ENCODE measurements at regions not wholly inside any gene's neighbourhood (a gene's known extent, or its start where the extent isn't known, plus 50 kb on each side); places are given as distances from the start of the nearest gene placed in this dataset.

DNA sequence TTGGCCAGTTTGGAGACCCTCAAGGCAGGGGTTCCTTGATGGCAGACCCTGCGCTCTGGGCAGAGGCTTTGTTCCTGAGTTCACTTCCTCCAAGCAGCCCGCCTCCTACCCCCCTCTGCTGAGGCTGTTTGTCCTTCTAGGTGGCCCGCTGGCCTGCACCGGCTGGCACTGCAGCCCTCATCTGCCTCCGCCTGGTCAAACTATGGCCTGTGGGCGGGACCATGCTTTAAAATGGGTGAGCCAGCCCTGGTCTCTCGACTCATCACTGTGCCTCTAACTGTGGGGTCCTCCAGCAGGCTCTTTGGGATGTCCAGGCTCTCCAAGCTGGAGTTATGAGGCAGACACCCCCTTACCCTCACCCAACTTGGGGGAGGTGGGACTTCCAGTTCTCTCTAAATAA, 78.9 kb upstream of the SLC22A11 start:
- ChIA-PET CTCF (interaction anchor here (1.1 kb wide), 1 partner anchor 28 kb away, joined by 3 read pairs; no protein-coding TSS in a partner anchor), POLR2A (no interaction called here)
- peaks cover 7% of the 10 kb centered on the region for H3K27me3 Mint-ChIP-seq (ENCODE audit: insufficient read depth, unreplicated experiment)
- H3K36me3 ChIP-seq (ENCODE audit: control insufficient read depth, insufficient read depth, low read length), result no peaks in the 10 kb centered on the region
- H3K27ac Mint-ChIP-seq (ENCODE audit: unreplicated experiment), result no peak overlapping the region
- DNase-seq, result no peak
- no peaks in the 10 kb centered on the region for H3K27me3 ChIP-seq (replicated peaks; ENCODE audit: control insufficient read depth, insufficient read depth, low read length)
- no peaks in the 10 kb centered on the region for H3K9me3 Mint-ChIP-seq (ENCODE audit: unreplicated experiment)
- no peaks in the 10 kb centered on the region for H3K4me1 Mint-ChIP-seq (ENCODE audit: low read depth, unreplicated experiment)
- H3K4me3 Mint-ChIP-seq (ENCODE audit: unreplicated experiment), result no peak overlapping the region
- no peaks in the 10 kb centered on the region for H3K4me1 ChIP-seq
- TF ChIP-seq, protein P1, sequence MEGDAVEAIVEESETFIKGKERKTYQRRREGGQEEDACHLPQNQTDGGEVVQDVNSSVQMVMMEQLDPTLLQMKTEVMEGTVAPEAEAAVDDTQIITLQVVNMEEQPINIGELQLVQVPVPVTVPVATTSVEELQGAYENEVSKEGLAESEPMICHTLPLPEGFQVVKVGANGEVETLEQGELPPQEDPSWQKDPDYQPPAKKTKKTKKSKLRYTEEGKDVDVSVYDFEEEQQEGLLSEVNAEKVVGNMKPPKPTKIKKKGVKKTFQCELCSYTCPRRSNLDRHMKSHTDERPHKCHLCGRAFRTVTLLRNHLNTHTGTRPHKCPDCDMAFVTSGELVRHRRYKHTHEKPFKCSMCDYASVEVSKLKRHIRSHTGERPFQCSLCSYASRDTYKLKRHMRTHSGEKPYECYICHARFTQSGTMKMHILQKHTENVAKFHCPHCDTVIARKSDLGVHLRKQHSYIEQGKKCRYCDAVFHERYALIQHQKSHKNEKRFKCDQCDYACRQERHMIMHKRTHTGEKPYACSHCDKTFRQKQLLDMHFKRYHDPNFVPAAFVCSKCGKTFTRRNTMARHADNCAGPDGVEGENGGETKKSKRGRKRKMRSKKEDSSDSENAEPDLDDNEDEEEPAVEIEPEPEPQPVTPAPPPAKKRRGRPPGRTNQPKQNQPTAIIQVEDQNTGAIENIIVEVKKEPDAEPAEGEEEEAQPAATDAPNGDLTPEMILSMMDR (IDR thresholded peaks at IDR 0.05; ENCODE audit: insufficient read depth in 1 of 2, low read depth in 1 of 2, low read length in 1 of 2, severe bottlenecking in 1 of 2, unreplicated experiment in 1 of 2), result no peak
- intact Hi-C loops (cut with micrococcal nuclease; ENCODE audit: unreplicated experiment), result no loop called here
- no TSS peak for BruUV-seq (replicated peaks)
- no peak overlapping the region for H3K4me3 ChIP-seq (ENCODE audit: low read depth, low read length)
- no peaks in the 10 kb centered on the region for H3K36me3 Mint-ChIP-seq (ENCODE audit: insufficient read depth, unreplicated experiment)
- no peaks in the 10 kb centered on the region for H3K9me3 ChIP-seq

DNA sequence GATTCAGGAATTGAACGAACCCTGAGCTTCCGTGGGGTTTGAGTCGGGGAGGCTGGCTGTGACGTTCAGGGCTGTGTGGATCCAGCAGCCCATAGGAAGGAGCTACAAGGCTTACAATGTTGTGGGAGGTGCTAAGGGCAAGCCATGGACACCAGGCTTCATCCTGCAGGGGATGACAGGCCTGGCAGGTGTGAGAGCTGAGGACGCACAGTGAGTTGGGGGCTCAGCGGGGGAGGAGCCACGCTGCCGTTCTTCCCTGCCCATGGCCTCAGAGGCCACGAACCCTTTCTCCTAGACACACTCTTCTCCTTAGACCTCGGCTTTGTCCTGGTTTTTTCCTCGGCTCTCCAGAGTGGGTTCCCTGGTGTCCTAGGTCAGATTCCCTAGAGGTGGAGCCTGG, 78.1 kb upstream of the SLC22A11 start:
- CTCF ChIA-PET, result interaction anchor here (0.7 to 1.1 kb wide), 3 partner anchors 29 to 668 kb away, joined by 3 to 4 read pairs (median 3); no protein-coding TSS in a partner anchor
- Mint-ChIP-seq H3K4me1 (ENCODE audit: low read depth, unreplicated experiment) (no peaks in the 10 kb centered on the region), H3K36me3 (ENCODE audit: insufficient read depth, unreplicated experiment) (no peaks in the 10 kb centered on the region), H3K27ac (ENCODE audit: unreplicated experiment) (no peak overlapping the region), H3K4me3 (ENCODE audit: unreplicated experiment) (no peak overlapping the region), H3K9me3 (ENCODE audit: unreplicated experiment) (no peaks in the 10 kb centered on the region), H3K27me3 (ENCODE audit: insufficient read depth, unreplicated experiment) (peaks cover 7% of the 10 kb centered on the region)
- Histone ChIP-seq H3K9me3 (no peaks in the 10 kb centered on the region), H3K4me3 (ENCODE audit: low read depth, low read length) (no peak overlapping the region), H3K4me1 (no peaks in the 10 kb centered on the region), H3K36me3 (ENCODE audit: control insufficient read depth, insufficient read depth, low read length) (no peaks in the 10 kb centered on the region), H3K27me3 (replicated peaks; ENCODE audit: control insufficient read depth, insufficient read depth, low read length) (no peaks in the 10 kb centered on the region)
- TF ChIP-seq, protein P1 (IDR thresholded peaks at IDR 0.05; ENCODE audit: insufficient read depth in 1 of 2, low read depth in 1 of 2, low read length in 1 of 2, severe bottlenecking in 1 of 2, unreplicated experiment in 1 of 2), result no peak
- BruUV-seq (replicated peaks), result no TSS peak
- intact Hi-C loops (cut with micrococcal nuclease; ENCODE audit: unreplicated experiment), result no loop called here
- DNase-seq, result no peak
- POLR2A ChIA-PET, result no interaction called here

DNA sequence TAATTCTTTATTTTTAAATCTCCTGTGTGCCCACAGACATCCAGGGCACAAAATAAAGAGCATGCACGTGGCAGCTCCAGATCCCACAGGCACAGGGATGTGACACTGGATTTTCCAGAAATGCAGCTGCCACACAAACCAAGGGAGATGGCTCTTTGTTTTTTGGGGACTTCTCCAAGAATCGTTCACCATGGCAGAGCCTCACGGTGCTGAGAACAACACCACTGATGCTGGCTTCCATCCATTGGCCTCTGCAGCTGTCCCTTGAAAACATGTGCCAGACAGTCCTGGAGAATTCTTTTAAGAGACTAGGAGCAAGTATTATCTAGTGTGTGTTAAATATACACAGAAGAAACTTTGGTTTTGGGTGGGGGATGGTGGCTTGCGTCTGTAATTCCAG, 73.2 kb upstream of the SLC22A11 start:
- Mint-ChIP-seq H3K36me3 (ENCODE audit: insufficient read depth, unreplicated experiment) (no peaks in the 10 kb centered on the region), H3K4me3 (ENCODE audit: unreplicated experiment) (no peak overlapping the region), H3K9me3 (ENCODE audit: unreplicated experiment) (no peaks in the 10 kb centered on the region), H3K4me1 (ENCODE audit: low read depth, unreplicated experiment) (no peaks in the 10 kb centered on the region), H3K27ac (ENCODE audit: unreplicated experiment) (no peak overlapping the region), H3K27me3 (ENCODE audit: insufficient read depth, unreplicated experiment) (peaks cover 12% of the 10 kb centered on the region)
- ChIA-PET POLR2A (interaction anchor here (0.7 kb wide), 1 partner anchor 75 kb away, joined by 10 read pairs; no protein-coding TSS in a partner anchor), CTCF (no interaction called here)
- no peaks in the 10 kb centered on the region for H3K27me3 ChIP-seq (replicated peaks; ENCODE audit: control insufficient read depth, insufficient read depth, low read length)
- H3K36me3 ChIP-seq (ENCODE audit: control insufficient read depth, insufficient read depth, low read length), result no peaks in the 10 kb centered on the region
- no peaks in the 10 kb centered on the region for H3K9me3 ChIP-seq
- no peaks in the 10 kb centered on the region for H3K4me1 ChIP-seq
- TF ChIP-seq, protein P1 (IDR thresholded peaks at IDR 0.05; ENCODE audit: insufficient read depth in 1 of 2, low read depth in 1 of 2, low read length in 1 of 2, severe bottlenecking in 1 of 2, unreplicated experiment in 1 of 2), result no peak
- intact Hi-C loops (cut with micrococcal nuclease; ENCODE audit: unreplicated experiment), result no loop called here
- H3K4me3 ChIP-seq (ENCODE audit: low read depth, low read length), result no peak overlapping the region
- DNase-seq, result no peak
- BruUV-seq (replicated peaks), result no TSS peak

All from Caco-2 (cell line).